Neuron (in vitro differentiated cells): ENCODE measurements at regions not wholly inside any gene's neighbourhood (a gene's known extent, or its start where the extent isn't known, plus 50 kb on each side); places are given as distances from the start of the nearest gene placed in this dataset.

Source experiments
- H2AFZ ChIP-seq: one replicate; pipeline ENCODE4 v1.6.1; 2013; ENCODE audit warnings: low read depth, mild to moderate bottlenecking, inconsistent platforms, low read length, moderate library complexity
- H3K27me3 ChIP-seq: one replicate; pipeline ENCODE4 v1.6.1; 2013; ENCODE audit warnings: low read length; ENCODE audit not compliant: insufficient read depth
- H3K36me3 ChIP-seq: one replicate; pipeline ENCODE4 v1.6.1; 2013; ENCODE audit warnings: low read length; ENCODE audit not compliant: insufficient read depth
- H3K4me1 ChIP-seq: one replicate; pipeline ENCODE4 v1.6.1; 2013; ENCODE audit warnings: low read length; ENCODE audit not compliant: insufficient read depth
- H3K4me3 ChIP-seq: 2 replicates; pipeline ENCODE4 v1.5.1; 2013; ENCODE audit warnings: mild to moderate bottlenecking, low read length, moderate library complexity
- H3K9me3 ChIP-seq: one replicate; pipeline ENCODE4 v1.6.1; 2013; ENCODE audit warnings: low read length

DNA sequence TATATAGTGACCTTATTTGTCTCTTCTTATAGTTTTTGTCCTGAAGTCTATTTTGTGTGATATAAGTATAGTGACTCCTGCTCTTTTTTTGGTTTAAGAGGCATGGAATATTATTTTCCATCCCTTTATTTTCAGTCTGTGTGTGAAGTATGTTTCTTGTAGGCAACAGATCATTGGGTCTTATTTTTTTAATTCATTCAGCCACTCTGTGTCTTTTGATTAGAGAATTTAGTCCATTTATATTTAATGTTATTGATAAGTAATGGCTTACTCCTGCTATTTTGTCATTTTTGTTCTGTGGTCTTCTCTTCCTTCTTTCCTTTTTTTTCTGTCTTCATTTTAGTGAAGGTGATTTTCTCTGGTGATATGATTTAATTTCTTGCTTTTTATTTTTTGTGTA, 51.4 kb upstream of the TOP1 start:
- no peak overlapping the region for H3K4me3 ChIP-seq
- no peaks in the 10 kb centered on the region for H3K27me3 ChIP-seq
- H3K9me3 ChIP-seq = no peaks in the 10 kb centered on the region
- no peak overlapping the region for H2AFZ ChIP-seq
- no peaks in the 10 kb centered on the region for H3K4me1 ChIP-seq
- H3K36me3 ChIP-seq = no peaks in the 10 kb centered on the region

- Histone ChIP-seq H2AFZ (no peak overlapping the region), H3K27me3 (no peaks in the 10 kb centered on the region), H3K4me3 (no peak overlapping the region), H3K36me3 (no peaks in the 10 kb centered on the region), H3K9me3 (no peaks in the 10 kb centered on the region), H3K4me1 (no peaks in the 10 kb centered on the region)
Observed at GRCh38 chr20:40978761-40979160, 49.9 kb upstream of the TOP1 start.
